Body of pancreas (tissue), 4 donors: ENCODE measurements at regions not wholly inside any gene's neighbourhood (a gene's known extent, or its start where the extent isn't known, plus 50 kb on each side); places are given as distances from the start of the nearest gene placed in this dataset.

Source experiments
- CTCF ChIP-seq, 7 experiments: fragments of 450-650 bp in 4 of 7; fragments of 200-600 bp in 3 of 7; sonication (generic) in 3 of 7; IDR thresholded peaks; one replicate each; pipeline ENCODE4 v1.5.1; 2016 to 2019; ENCODE audit warnings: antibody characterized with exemption in 7 of 7
- POLR2A ChIP-seq, 3 donors: fragments of 450-650 bp; IDR thresholded peaks; one replicate each; pipeline ENCODE4 v1.6.1; 2016; ENCODE audit warnings: antibody characterized with exemption in 3 of 3, mild to moderate bottlenecking in 2 of 3

DNA sequence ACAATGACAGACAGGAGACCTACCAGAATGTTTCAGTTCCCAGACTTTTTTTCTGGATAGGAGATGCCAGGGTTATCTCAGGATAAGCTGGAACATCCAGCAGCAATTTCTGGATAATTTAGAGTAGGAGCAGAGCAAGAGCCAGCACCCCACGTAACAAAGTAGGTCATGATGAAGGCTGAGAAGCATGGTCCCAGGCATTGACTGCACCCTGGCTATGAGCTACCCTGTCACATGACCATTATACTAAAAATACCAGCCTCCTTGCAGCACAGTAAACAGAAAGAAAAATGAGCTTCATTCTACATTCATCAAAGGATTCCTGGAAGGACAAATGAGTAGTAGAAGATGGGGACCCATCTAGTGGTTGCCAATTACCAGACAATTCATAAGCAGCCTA, 247.4 kb upstream of the AR start:
- TF ChIP-seq CTCF (IDR thresholded peaks at IDR 0.05) = no peak
- no peak for TF ChIP-seq POLR2A (IDR thresholded peaks at IDR 0.05)
